ENCODE measurements at regions not wholly inside any gene's neighbourhood (a gene's known extent, or its start where the extent isn't known, plus 50 kb on each side); places are given as distances from the start of the nearest gene placed in this dataset.

GRCh38 chr16:50910736-50911100 is 168.8 kb downstream of the CYLD start:
- DNase-seq = no peak

- DNase-seq = no peak
Measured at GRCh38 chr16:50909831-50910735, 168.2 kb downstream of the CYLD start.

GRCh38 chr16:50908468-50908867 is 166.6 kb downstream of the CYLD start:
- DNase-seq = no peak

GRCh38 chr16:50906454-50906853 is 164.6 kb downstream of the CYLD start:
- no peak for DNase-seq

GRCh38 chr16:50902457-50902856 is 160.6 kb downstream of the CYLD start:
- DNase-seq = no peak

GRCh38 chr16:50901062-50901461 is 159.2 kb downstream of the CYLD start:
- no peak for DNase-seq

GRCh38 chr16:50900391-50900942 is 158.6 kb downstream of the CYLD start:
- DNase-seq = no peak

GRCh38 chr16:50899951-50900350 is 158.1 kb downstream of the CYLD start:
- DNase-seq = no peak

- DNase-seq = no peak
Measured at GRCh38 chr16:50889746-50890145, 147.9 kb downstream of the CYLD start.

GRCh38 chr16:50889276-50889675 is 147.4 kb downstream of the CYLD start:
- DNase-seq = no peak

GRCh38 chr16:50888486-50889261 is 146.8 kb downstream of the CYLD start:
- DNase-seq = no peak

GRCh38 chr16:50887500-50888298 is 145.8 kb downstream of the CYLD start:
- no peak for DNase-seq

GRCh38 chr16:50884066-50884860 is 142.4 kb downstream of the CYLD start:
- DNase-seq = no peak

- DNase-seq = no peak
Measured at GRCh38 chr16:50881956-50882355, 140.1 kb downstream of the CYLD start.

GRCh38 chr16:50881331-50881830 is 139.5 kb downstream of the CYLD start:
- no peak for DNase-seq

GRCh38 chr16:50880926-50881325 is 139.0 kb downstream of the CYLD start:
- no peak for DNase-seq

GRCh38 chr16:50879873-50880695 is 138.2 kb downstream of the CYLD start:
- DNase-seq = no peak

GRCh38 chr16:50878966-50879615 is 137.2 kb downstream of the CYLD start:
- no peak for DNase-seq

- no peak for DNase-seq
Measured at GRCh38 chr16:50878536-50878935, 136.7 kb downstream of the CYLD start.

GRCh38 chr16:50876263-50876662 is 134.4 kb downstream of the CYLD start:
- DNase-seq = no peak
